ENCODE measurements at regions not wholly inside any gene's neighbourhood (a gene's known extent, or its start where the extent isn't known, plus 50 kb on each side); places are given as distances from the start of the nearest gene placed in this dataset.

GRCh38 chrX:131703646-131704045, 159.8 kb downstream of the OR13H1 start:
- DNase-seq, result no peak
- no peak for ATAC-seq

GRCh38 chrX:131704136-131704695, 160.3 kb downstream of the OR13H1 start:
- DNase-seq, result no peak
- no peak for ATAC-seq

GRCh38 chrX:131709553-131709952, 165.7 kb downstream of the OR13H1 start:
- ATAC-seq, result no peak
- DNase-seq, result no peak

- DNase-seq (no peak), ATAC-seq (no peak)
These were observed 167.6 kb downstream of the OR13H1 start for GRCh38 chrX:131711478-131711867.

- DNase-seq, result no peak
These were observed 179.8 kb downstream of the OR13H1 start for GRCh38 chrX:131723646-131724045.

GRCh38 chrX:131724292-131724691, 180.4 kb downstream of the OR13H1 start:
- DNase-seq (no peak), ATAC-seq (no peak)

More at GRCh38 chrX:131723646-131724045, 179.8 kb downstream of the OR13H1 start:
- no peak for ATAC-seq

GRCh38 chrX:131725001-131725654, 181.3 kb downstream of the OR13H1 start:
- ATAC-seq, result no peak

GRCh38 chrX:131727778-131728177, 183.9 kb downstream of the OR13H1 start:
- no peak for DNase-seq
- ATAC-seq, result no peak

More at GRCh38 chrX:131725001-131725654, 181.3 kb downstream of the OR13H1 start:
- no peak for DNase-seq

GRCh38 chrX:131728295-131729145, 184.6 kb downstream of the OR13H1 start:
- no peak for ATAC-seq
- no peak for DNase-seq

- DNase-seq, result no peak
- ATAC-seq, result no peak
These were observed 185.4 kb downstream of the OR13H1 start for GRCh38 chrX:131729295-131729694.

GRCh38 chrX:131734621-131735020, 190.7 kb downstream of the OR13H1 start:
- ATAC-seq (no peak), DNase-seq (no peak)

GRCh38 chrX:131735127-131735526, 191.3 kb downstream of the OR13H1 start:
- ATAC-seq (no peak), DNase-seq (no peak)

- DNase-seq (no peak), ATAC-seq (no peak)
These were observed 195.9 kb downstream of the OR13H1 start for GRCh38 chrX:131739823-131740222.

GRCh38 chrX:131741103-131741581, 197.3 kb downstream of the OR13H1 start:
- no peak for ATAC-seq

GRCh38 chrX:131745942-131746489, 202.1 kb downstream of the OR13H1 start:
- no peak for DNase-seq

More at GRCh38 chrX:131741103-131741581, 197.3 kb downstream of the OR13H1 start:
- no peak for DNase-seq

GRCh38 chrX:131746491-131746968, 202.7 kb downstream of the OR13H1 start:
- DNase-seq, result no peak
- ATAC-seq, result no peak

More at GRCh38 chrX:131745942-131746489, 202.1 kb downstream of the OR13H1 start:
- no peak for ATAC-seq

GRCh38 chrX:131747173-131747572, 203.3 kb downstream of the OR13H1 start:
- DNase-seq, result no peak
- no peak for ATAC-seq

GRCh38 chrX:131752493-131753198, 208.8 kb downstream of the OR13H1 start:
- ATAC-seq (no peak), DNase-seq (no peak)

GRCh38 chrX:131762802-131763234, 218.9 kb downstream of the OR13H1 start:
- no peak for ATAC-seq
- DNase-seq, result no peak

- ATAC-seq, result no peak
These were observed 219.8 kb downstream of the OR13H1 start for GRCh38 chrX:131763674-131764073.

GRCh38 chrX:131764216-131764615, 220.3 kb downstream of the OR13H1 start:
- DNase-seq (no peak), ATAC-seq (no peak)

More at GRCh38 chrX:131763674-131764073, 219.8 kb downstream of the OR13H1 start:
- no peak for DNase-seq
